ENCODE measurements at regions not wholly inside any gene's neighbourhood (a gene's known extent, or its start where the extent isn't known, plus 50 kb on each side); places are given as distances from the start of the nearest gene placed in this dataset.

GRCh38 chr4:187357045-187357643 is 633.5 kb upstream of the FAT1 start:
- Histone ChIP-seq H3K4me3 (replicated peaks in 1 of 3; ENCODE audit: low read depth in 2 of 3, low read length in 3 of 3) (no peak overlapping the region), H3K4me2 (replicated peaks; ENCODE audit: extremely low read depth, low read length, poor library complexity, severe bottlenecking) (no peak overlapping the region), H3K9ac (ENCODE audit: insufficient read depth, low read length, poor library complexity, severe bottlenecking) (no peak overlapping the region), H3K27ac (ENCODE audit: low read depth in 1 of 2, low read length in 2 of 2) (no peak overlapping the region), H4K20me1 (ENCODE audit: insufficient read depth, low read length) (no peaks in the 10 kb centered on the region), H2AFZ (ENCODE audit: insufficient read depth, low read depth, low read length, poor library complexity, severe bottlenecking) (no peak overlapping the region), H3K9me3 (replicated peaks in 1 of 2; ENCODE audit: control insufficient read depth in 1 of 2, insufficient read depth in 1 of 2, low read length in 2 of 2) (peaks cover 0 to 3% of the 10 kb centered on the region in 2 donors), H3K4me1 (ENCODE audit: control insufficient read depth in 1 of 2, insufficient read depth in 2 of 2, low read length in 2 of 2) (no peaks in the 10 kb centered on the region), H3K36me3 (replicated peaks in 1 of 2; ENCODE audit: control insufficient read depth in 1 of 2, insufficient read depth in 2 of 2, low read length in 2 of 2) (no peaks in the 10 kb centered on the region), H3K27me3 (ENCODE audit: control insufficient read depth in 2 of 2, insufficient read depth in 2 of 2, low read length in 2 of 2) (no peaks in the 10 kb centered on the region), H3K79me2 (ENCODE audit: insufficient read depth, low read length) (no peaks in the 10 kb centered on the region)
- no peak for TF ChIP-seq CTCF (IDR thresholded peaks at IDR 0.05)
- H3K9me3 Mint-ChIP-seq: peaks cover 0 to 9% (median 2%) of the 10 kb centered on the region in 7 donors
- no peak for DNase-seq
- H3K27ac Mint-ChIP-seq: no peak overlapping the region
- no peaks in the 10 kb centered on the region for H3K36me3 Mint-ChIP-seq
- H3K27me3 Mint-ChIP-seq (ENCODE audit: low read depth in 3 of 3): no peaks in the 10 kb centered on the region
- intact Hi-C loops (cut with micrococcal nuclease): no loop called here
- H3K4me3 Mint-ChIP-seq: no peak overlapping the region
- WGBS (ENCODE audit: insufficient coverage): no CpG with 5 or more reads among the region's 1 CpG
- H3K4me1 Mint-ChIP-seq: no peaks in the 10 kb centered on the region

- no peak overlapping the region for H3K4me3 ChIP-seq (replicated peaks in 1 of 3; ENCODE audit: low read depth in 2 of 3, low read length in 3 of 3)
- TF ChIP-seq CTCF (IDR thresholded peaks at IDR 0.05): no peak
- H3K4me1 ChIP-seq (ENCODE audit: control insufficient read depth in 1 of 2, insufficient read depth in 2 of 2, low read length in 2 of 2): no peaks in the 10 kb centered on the region
- no peak overlapping the region for H3K4me2 ChIP-seq (replicated peaks; ENCODE audit: extremely low read depth, low read length, poor library complexity, severe bottlenecking)
- no peaks in the 10 kb centered on the region for H3K79me2 ChIP-seq (ENCODE audit: insufficient read depth, low read length)
- no peak overlapping the region for H3K9ac ChIP-seq (ENCODE audit: insufficient read depth, low read length, poor library complexity, severe bottlenecking)
- H3K27ac Mint-ChIP-seq: no peak overlapping the region
- H3K27me3 ChIP-seq (ENCODE audit: control insufficient read depth in 2 of 2, insufficient read depth in 2 of 2, low read length in 2 of 2): no peaks in the 10 kb centered on the region
- H3K36me3 Mint-ChIP-seq: no peaks in the 10 kb centered on the region
- H3K9me3 Mint-ChIP-seq: peaks cover 0 to 9% (median 3%) of the 10 kb centered on the region in 7 donors
- no peaks in the 10 kb centered on the region for H4K20me1 ChIP-seq (ENCODE audit: insufficient read depth, low read length)
- no peaks in the 10 kb centered on the region for H3K36me3 ChIP-seq (replicated peaks in 1 of 2; ENCODE audit: control insufficient read depth in 1 of 2, insufficient read depth in 2 of 2, low read length in 2 of 2)
- H3K4me3 Mint-ChIP-seq: no peak overlapping the region
- no peak for DNase-seq
- WGBS (ENCODE audit: insufficient coverage): 83% methylated on average over 1 of the region's 4 CpGs
- no peaks in the 10 kb centered on the region for H3K27me3 Mint-ChIP-seq (ENCODE audit: low read depth in 3 of 3)
- intact Hi-C loops (cut with micrococcal nuclease): no loop called here
- no peak overlapping the region for H2AFZ ChIP-seq (ENCODE audit: insufficient read depth, low read depth, low read length, poor library complexity, severe bottlenecking)
- peaks cover 1 to 3% of the 10 kb centered on the region in 2 donors for H3K9me3 ChIP-seq (replicated peaks in 1 of 2; ENCODE audit: control insufficient read depth in 1 of 2, insufficient read depth in 1 of 2, low read length in 2 of 2)
- H3K4me1 Mint-ChIP-seq: no peaks in the 10 kb centered on the region
- no peak overlapping the region for H3K27ac ChIP-seq (ENCODE audit: low read depth in 1 of 2, low read length in 2 of 2)
Observed at GRCh38 chr4:187357821-187358220, 634.2 kb upstream of the FAT1 start.
